H1 (cell line): ENCODE measurements at regions not wholly inside any gene's neighbourhood (a gene's known extent, or its start where the extent isn't known, plus 50 kb on each side); places are given as distances from the start of the nearest gene placed in this dataset.

Source experiments
- CTCF ChIA-PET: fragments of 300-600 bp; sonication (Branson Sonifier 250); formaldehyde crosslinking; loops from one replicate; lab custom pipeline; 2021; ENCODE audit not compliant: partially characterized antibody; lab: Charles Lee
- POLR2A ChIA-PET: fragments of 300-600 bp; sonication (Branson Sonifier 250); formaldehyde crosslinking; loops from one replicate; lab custom pipeline; 2021; ENCODE audit warnings: inconsistent platforms; ENCODE audit not compliant: partially characterized antibody; lab: Charles Lee
- DNase-seq, 2 experiments: peaks; one replicate each; pipeline versions ENCODE4 v3.0.0 to v3.0.0-alpha.2; 2010 to 2022; ENCODE audit warnings: low spot score in 2 of 2, low read depth in 1 of 2, mixed read lengths in 1 of 2
- FAIRE-seq: peaks from 2 replicates; lab custom pipeline; 2011; peaks lifted over from hg19 to GRCh38; lab: Jason Lieb, UNC
- H2AFZ ChIP-seq: 2 replicates; pipeline ENCODE4 v1.8.1; 2012; ENCODE audit warnings: low read length, inconsistent platforms
- H2AK5ac ChIP-seq: 2 replicates; pipeline ENCODE4 v1.6.1; 2013; ENCODE audit warnings: low read depth, low read length
- H2BK120ac ChIP-seq: replicated peaks from 2 replicates; pipeline ENCODE3; 2013; ENCODE audit warnings: low read depth, low read length, inconsistent platforms
- H2BK12ac ChIP-seq: 2 replicates; pipeline ENCODE4 v1.6.1; 2013; ENCODE audit warnings: low read depth, low read length
- H2BK15ac ChIP-seq: 2 replicates; pipeline ENCODE4 v1.6.1; 2013; ENCODE audit warnings: low read length
- H2BK20ac ChIP-seq: 2 replicates; pipeline ENCODE4 v1.6.1; 2013; ENCODE audit warnings: low read length
- H2BK5ac ChIP-seq: 2 replicates; pipeline ENCODE4 v1.6.1; 2013; ENCODE audit warnings: low read depth, low read length
- H3K14ac ChIP-seq: 2 replicates; pipeline ENCODE4 v1.6.1; 2013; ENCODE audit warnings: inconsistent platforms; ENCODE audit not compliant: insufficient read length
- H3K18ac ChIP-seq: 2 replicates; pipeline ENCODE4 v1.6.1; 2013; ENCODE audit warnings: low read length; ENCODE audit errors: extremely low read depth
- H3K23ac ChIP-seq: 2 replicates; pipeline ENCODE4 v1.6.1; 2013; ENCODE audit warnings: inconsistent platforms; ENCODE audit not compliant: insufficient read length
- H3K23me2 ChIP-seq: 2 replicates; pipeline ENCODE4 v1.6.1; 2013; ENCODE audit warnings: low read depth, low read length
- H3K27ac ChIP-seq: 2 replicates; pipeline ENCODE4 v1.6.1; 2011; ENCODE audit warnings: low read depth, low read length, inconsistent platforms
- H3K27me3 ChIP-seq, 4 experiments: replicated peaks in 1 of 4; 1 replicate in 1 of 4; 2 replicates in 3 of 4; pipeline versions ENCODE4 v1.6.1 to v1.8.1; 2011 to 2013; ENCODE audit warnings: low read length in 3 of 4, mild to moderate bottlenecking in 3 of 4, inconsistent platforms in 2 of 4, mixed read lengths in 2 of 4, moderate library complexity in 1 of 4; ENCODE audit not compliant: control insufficient read depth in 3 of 4, insufficient read depth in 3 of 4; ENCODE audit errors: extremely low read depth in 1 of 4
- H3K36me3 ChIP-seq, 4 experiments: 2 replicates each; pipeline versions ENCODE4 v1.6.1 to v1.8.1; 2011 to 2013; ENCODE audit warnings: mild to moderate bottlenecking in 4 of 4, low read length in 3 of 4, moderate library complexity in 2 of 4, control low read depth in 1 of 4, inconsistent platforms in 1 of 4; ENCODE audit not compliant: insufficient read depth in 4 of 4, control insufficient read depth in 2 of 4
- H3K4ac ChIP-seq: replicated peaks from 2 replicates; pipeline ENCODE3; 2013; ENCODE audit warnings: low read length, low read depth, mixed read lengths, inconsistent platforms; ENCODE audit not compliant: insufficient read length
- H3K4me1 ChIP-seq, 4 experiments: replicated peaks in 1 of 4; 1 replicate in 1 of 4; 2 replicates in 3 of 4; pipeline versions ENCODE4 v1.6.1 to v1.8.1; 2011 to 2013; ENCODE audit warnings: low read length in 3 of 4, inconsistent platforms in 2 of 4, mixed read lengths in 1 of 4; ENCODE audit not compliant: insufficient read depth in 4 of 4, control insufficient read depth in 3 of 4
- H3K4me2 ChIP-seq, 2 experiments: 2 replicates each; pipeline versions ENCODE4 v1.6.1 to v1.8.1; 2011 to 2013; ENCODE audit warnings: low read depth in 2 of 2, low read length in 2 of 2, control low read depth in 1 of 2, inconsistent platforms in 1 of 2, mild to moderate bottlenecking in 1 of 2; ENCODE audit not compliant: insufficient read depth in 1 of 2
- H3K4me3 ChIP-seq, 4 experiments: fragments of 200-600, 300-600 bp in 1 of 4; sonication (generic), shearing (Covaris generic), sonication (Bioruptor Twin) in 1 of 4; 2 replicates each; pipeline versions ENCODE4 v1.5.1 to v1.8.1; 2011 to 2016; ENCODE audit warnings: low read length in 4 of 4, low read depth in 3 of 4, control low read depth in 2 of 4, inconsistent platforms in 2 of 4, mild to moderate bottlenecking in 2 of 4, mixed read lengths in 1 of 4, moderate library complexity in 1 of 4; ENCODE audit not compliant: insufficient read depth in 2 of 4; ENCODE audit errors: extremely low read depth in 1 of 4
- H3K56ac ChIP-seq: replicated peaks from 2 replicates; pipeline ENCODE3; 2013; ENCODE audit warnings: low read depth, mild to moderate bottlenecking, mixed read lengths, low read length, inconsistent platforms; ENCODE audit not compliant: insufficient read length
- H3K79me1 ChIP-seq: 2 replicates; pipeline ENCODE4 v1.6.1; 2013; ENCODE audit warnings: low read depth, low read length, control low read depth
- H3K79me2 ChIP-seq, 2 experiments: 2 replicates each; pipeline versions ENCODE4 v1.6.1 to v1.8.1; 2012 to 2013; ENCODE audit warnings: low read length in 2 of 2, mild to moderate bottlenecking in 2 of 2, inconsistent platforms in 1 of 2; ENCODE audit not compliant: insufficient read depth in 2 of 2, control insufficient read depth in 1 of 2
- H3K9ac ChIP-seq, 4 experiments: replicated peaks in 1 of 4; 1 replicate in 1 of 4; 2 replicates in 3 of 4; pipeline versions ENCODE4 v1.6.1 to v1.8.1; 2011 to 2013; ENCODE audit warnings: low read depth in 3 of 4, low read length in 3 of 4, control low read depth in 2 of 4, mild to moderate bottlenecking in 2 of 4, moderate library complexity in 2 of 4, inconsistent platforms in 1 of 4; ENCODE audit errors: extremely low read depth in 1 of 4
- H3K9me3 ChIP-seq, 2 experiments: 2 replicates each; pipeline versions ENCODE4 v1.6.1 to v1.8.1; 2012 to 2013; ENCODE audit warnings: mild to moderate bottlenecking in 2 of 2, moderate library complexity in 2 of 2, control low read depth in 1 of 2, inconsistent platforms in 1 of 2, low read depth in 1 of 2, low read length in 1 of 2, mixed read lengths in 1 of 2; ENCODE audit not compliant: insufficient read depth in 2 of 2
- H4K20me1 ChIP-seq, 2 experiments: replicated peaks in 1 of 2; 2 replicates each; pipeline versions ENCODE3 to v1.8.1; 2011 to 2013; ENCODE audit warnings: inconsistent platforms in 2 of 2, low read length in 2 of 2, mild to moderate bottlenecking in 1 of 2; ENCODE audit not compliant: insufficient read depth in 2 of 2, control insufficient read depth in 1 of 2
- H4K5ac ChIP-seq: 2 replicates; pipeline ENCODE4 v1.6.1; 2013; ENCODE audit warnings: low read length, low read depth, mixed read lengths, inconsistent platforms; ENCODE audit not compliant: insufficient read length
- H4K8ac ChIP-seq: 2 replicates; pipeline ENCODE4 v1.8.0; 2013; ENCODE audit warnings: mild to moderate bottlenecking, moderate library complexity, low read length, inconsistent platforms; ENCODE audit not compliant: insufficient read depth; ENCODE audit errors: extremely low read depth
- H4K91ac ChIP-seq: replicated peaks from 2 replicates; pipeline ENCODE3; 2013; ENCODE audit warnings: low read length, mixed read lengths, inconsistent platforms; ENCODE audit not compliant: insufficient read length
- ASH2L ChIP-seq: fragments of 200-600, 300-600 bp; sonication (generic); IDR thresholded peaks from one replicate; pipeline ENCODE4 v1.7.1; 2017; ENCODE audit warnings: low read length
- BCL11A ChIP-seq, 2 experiments: IDR thresholded peaks; one replicate each; pipeline ENCODE4 v1.6.1; 2011; ENCODE audit warnings: low read depth in 2 of 2, low read length in 2 of 2, mild to moderate bottlenecking in 2 of 2
- CHD1 ChIP-seq: IDR thresholded peaks from 2 replicates; pipeline ENCODE4 v1.6.1; 2012; ENCODE audit warnings: low read depth, low read length, improper control_type of control experiment
- CREB1 ChIP-seq: IDR thresholded peaks from 2 replicates; pipeline ENCODE4 v1.6.1; 2012; ENCODE audit warnings: inconsistent platforms
- E2F6 ChIP-seq: IDR thresholded peaks from 2 replicates; pipeline ENCODE4 v1.6.1; 2012; ENCODE audit warnings: inconsistent platforms
- EP300 ChIP-seq, 2 experiments: IDR thresholded peaks; 1 replicate in 1 of 2; 2 replicates in 1 of 2; pipeline ENCODE4 v1.6.1; 2011 to 2012; ENCODE audit warnings: low read depth in 2 of 2, low read length in 2 of 2, mild to moderate bottlenecking in 2 of 2, borderline replicate concordance in 1 of 2, inconsistent platforms in 1 of 2, moderate library complexity in 1 of 2
- GTF2F1 ChIP-seq: IDR thresholded peaks from 2 replicates; pipeline ENCODE4 v1.6.1; 2012; ENCODE audit warnings: low read depth, low read length, improper control_type of control experiment, borderline replicate concordance
- KDM5A ChIP-seq: fragments of 200-600 bp; IDR thresholded peaks from 2 replicates; pipeline ENCODE4 v1.7.1; 2012; ENCODE audit warnings: mild to moderate bottlenecking, low read length, inconsistent platforms, mixed read lengths
- RFX5 ChIP-seq: IDR thresholded peaks from 2 replicates; pipeline ENCODE4 v1.6.1; 2011; ENCODE audit warnings: low read depth, low read length, improper control_type of control experiment, borderline replicate concordance
- SRF ChIP-seq: IDR thresholded peaks from 2 replicates; pipeline ENCODE4 v1.6.1; 2011; ENCODE audit warnings: mild to moderate bottlenecking, low read depth, low read length, moderate library complexity
- TBP ChIP-seq: IDR thresholded peaks from 2 replicates; pipeline ENCODE4 v1.6.1; 2011; ENCODE audit warnings: low read depth, low read length, improper control_type of control experiment
- TCF12 ChIP-seq: IDR thresholded peaks from 2 replicates; pipeline ENCODE4 v1.6.1; 2011; ENCODE audit warnings: low read depth, mild to moderate bottlenecking, low read length
- WGBS, 2 experiments: shearing (Covaris generic) in 1 of 2; methylation state at CpG; one replicate each; pipeline versions ENCODE4 v1.1.6 to v1.1.7; 2013 to 2015; ENCODE audit warnings: low lambda C conversion rate in 2 of 2, mixed read lengths in 2 of 2, inconsistent platforms in 1 of 2, low coverage in 1 of 2, missing lambda C conversion rate in 1 of 2; ENCODE audit not compliant: insufficient replicate concordance in 2 of 2, insufficient coverage in 1 of 2, insufficient read length in 1 of 2; ENCODE audit errors: extremely low coverage in 1 of 2, missing lambda C conversion rate in 1 of 2; 5-methylcytosine and 5-hydroxymethylcytosine counted together

GRCh38 chr6:76708641-76709331 lies 636.3 kb upstream of the IMPG1 start:
- no peak for DNase-seq
- POLR2A ChIA-PET: no interaction called here
- TF ChIP-seq BCL11A (IDR thresholded peaks at IDR 0.05; ENCODE audit: low read depth in 2 of 2, low read length in 2 of 2) (no peak), RFX5 (no peak), ASH2L (no peak), CREB1 (no peak), TBP (no peak), E2F6 (no peak), EP300 (IDR thresholded peaks at IDR 0.05; ENCODE audit: borderline replicate concordance in 1 of 2, low read depth in 2 of 2, low read length in 2 of 2) (no peak), GTF2F1 (no peak), TCF12 (no peak), CHD1 (no peak), KDM5A (no peak), SRF (no peak)

More at GRCh38 chr6:76708641-76709331, 636.3 kb upstream of the IMPG1 start:
- no peak overlapping the region for H2BK5ac ChIP-seq
- no peaks in the 10 kb centered on the region for H3K27me3 ChIP-seq
- no peak overlapping the region for H3K27ac ChIP-seq
- H3K79me1 ChIP-seq: no peaks in the 10 kb centered on the region
- peaks cover 0 to 2% of the 10 kb centered on the region in 2 experiments for H4K20me1 ChIP-seq
- H2BK15ac ChIP-seq: no peak overlapping the region
- no peak overlapping the region for H4K8ac ChIP-seq
- H3K36me3 ChIP-seq: no peaks in the 10 kb centered on the region
- no peak overlapping the region for H4K91ac ChIP-seq
- no peak overlapping the region for H3K4me3 ChIP-seq
- no peak overlapping the region for H4K5ac ChIP-seq
- H2AFZ ChIP-seq: no peak overlapping the region
- WGBS, 2 experiments: 96% methylated on average over 5 of the region's 5 CpGs; no CpG with 5 or more reads in 1 of the 2 experiments
- no peak overlapping the region for H3K56ac ChIP-seq
- no peak overlapping the region for H2BK12ac ChIP-seq
- FAIRE-seq: peak; percentile 68
- H3K9ac ChIP-seq: no peak overlapping the region
- H3K4ac ChIP-seq: no peak overlapping the region
- H2BK20ac ChIP-seq: no peak overlapping the region
- no peaks in the 10 kb centered on the region for H3K4me1 ChIP-seq
- H3K18ac ChIP-seq: no peak overlapping the region
- H3K79me2 ChIP-seq: no peaks in the 10 kb centered on the region
- H2AK5ac ChIP-seq: no peak overlapping the region
- H3K23me2 ChIP-seq: no peaks in the 10 kb centered on the region
- H3K4me2 ChIP-seq: no peak overlapping the region
- CTCF ChIA-PET: interaction anchor here (0.9 to 2.1 kb wide), 4 partner anchors 9 to 152 kb away, joined by 3 to 6 read pairs (median 4); no protein-coding TSS in a partner anchor
- H3K14ac ChIP-seq: no peak overlapping the region
- no peak overlapping the region for H3K23ac ChIP-seq
- no peak overlapping the region for H2BK120ac ChIP-seq
- no peaks in the 10 kb centered on the region for H3K9me3 ChIP-seq
